GM21529 (cell line): ENCODE measurements at regions not wholly inside any gene's neighbourhood (a gene's known extent, or its start where the extent isn't known, plus 50 kb on each side); places are given as distances from the start of the nearest gene placed in this dataset.

Experiments
- ATAC-seq: cut with Tn5 transposase; IDR thresholded peaks from one replicate; pipeline ENCODE4 v1.9.1; 2021; ENCODE audit not compliant: unreplicated experiment

DNA sequence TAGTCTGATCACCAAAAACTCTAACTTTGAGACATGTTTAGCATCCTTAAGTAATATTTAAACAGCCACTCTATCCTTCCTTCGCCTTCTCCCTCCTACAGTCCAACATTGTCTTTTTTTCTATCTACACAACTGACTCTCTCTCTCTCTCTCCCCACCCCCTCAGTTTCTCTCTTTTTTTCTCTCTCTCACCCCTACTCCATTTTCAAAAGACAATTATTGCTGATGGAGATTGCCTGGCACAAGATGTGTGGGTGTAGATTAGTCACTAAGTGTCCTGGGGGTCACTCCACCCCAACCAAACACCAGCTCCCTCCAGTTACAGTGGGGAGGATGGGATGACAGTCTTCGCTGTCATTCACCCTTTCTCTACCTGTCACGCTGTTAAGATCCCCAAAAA is 94.5 kb upstream of the NFIA start:
- ATAC-seq = no peak

DNA sequence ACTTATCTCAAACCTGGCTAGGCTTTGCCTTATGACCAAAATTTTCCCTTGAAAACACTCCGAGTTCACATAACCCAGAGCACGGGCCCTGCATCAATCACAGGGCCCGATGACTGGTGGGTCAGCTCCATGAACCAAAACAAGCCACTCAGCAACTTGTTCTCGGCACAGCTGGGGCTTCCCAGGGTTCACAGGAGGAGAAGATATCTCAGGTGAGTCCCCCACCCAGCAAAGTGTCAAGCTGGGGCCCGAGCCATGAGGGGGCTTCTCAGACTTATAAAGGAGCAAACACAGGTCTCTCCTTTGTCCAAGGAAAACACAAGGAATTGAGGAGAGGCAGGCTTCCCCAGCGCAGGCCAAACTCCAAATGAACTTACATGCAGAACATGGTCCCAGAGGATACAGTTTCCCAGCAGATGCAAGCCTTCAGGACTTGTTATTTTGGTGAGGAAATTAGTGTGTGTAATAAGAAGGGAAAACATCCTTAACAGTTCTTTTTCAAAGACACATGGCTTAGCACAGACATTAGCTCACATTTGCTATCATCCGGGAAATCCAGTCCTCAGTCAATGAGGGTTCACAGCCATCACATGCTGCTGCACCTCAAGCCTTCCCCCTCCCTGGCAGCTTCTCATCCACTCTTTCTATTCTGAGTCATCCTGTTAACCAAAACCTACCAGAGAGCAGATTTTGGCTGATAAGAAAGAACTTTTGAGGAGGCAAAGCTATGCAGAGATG is 98.1 kb upstream of the NFIA start:
- ATAC-seq = no peak

DNA sequence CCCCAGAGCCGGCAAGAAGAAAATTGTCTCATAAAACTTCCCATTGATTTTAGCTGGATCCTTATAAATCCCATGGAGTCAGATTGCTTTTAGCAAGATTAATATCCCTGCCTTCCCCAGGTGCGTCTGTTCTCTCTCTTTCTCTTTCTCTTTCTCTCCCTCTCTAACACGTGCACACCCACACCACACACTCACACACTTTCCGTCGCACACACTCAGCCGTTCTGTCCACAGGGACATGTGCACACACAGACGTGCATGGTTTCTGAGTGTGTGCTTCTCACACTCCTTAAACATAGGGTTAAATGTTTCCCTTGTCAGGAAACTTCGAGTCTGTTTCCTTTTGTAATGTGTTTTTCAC is 98.7 kb upstream of the NFIA start:
- ATAC-seq = no peak

DNA sequence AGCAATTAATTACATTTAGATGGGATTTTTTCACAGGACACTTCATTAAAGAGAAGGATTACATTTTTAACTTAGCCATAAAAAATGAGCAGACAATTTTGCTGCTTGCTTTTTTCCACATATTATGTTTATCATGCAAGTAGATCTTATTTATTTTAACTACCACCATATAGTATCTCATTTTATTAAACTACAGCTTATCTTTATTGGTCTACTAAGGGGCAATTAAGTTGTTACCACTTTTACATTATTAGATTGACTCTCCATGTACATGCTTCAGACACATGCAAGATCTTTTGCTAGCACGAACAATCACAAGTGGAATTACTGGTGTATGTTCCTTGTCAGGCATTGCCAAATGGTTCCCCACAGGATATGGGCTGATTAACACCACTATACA is 99.8 kb upstream of the NFIA start:
- no peak for ATAC-seq

DNA sequence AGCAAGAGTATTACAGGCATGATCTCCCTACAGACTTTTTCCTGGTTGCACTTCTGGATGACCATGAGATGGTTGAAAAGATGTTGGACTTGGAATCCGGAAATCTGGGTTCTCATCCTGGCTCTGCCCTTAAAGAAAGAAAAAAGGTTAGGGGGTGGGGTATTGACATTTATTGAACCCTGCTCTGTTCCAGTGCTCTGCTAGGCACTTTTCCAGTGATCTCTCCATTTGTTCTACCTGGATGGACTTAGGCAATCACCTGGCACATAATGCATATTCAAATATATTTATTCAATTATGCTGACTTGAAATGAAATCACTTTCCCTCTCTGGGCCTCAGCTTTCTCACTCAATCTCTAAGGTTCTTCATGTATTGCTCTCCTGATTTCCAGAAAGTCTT is 101.0 kb upstream of the NFIA start:
- ATAC-seq = no peak

DNA sequence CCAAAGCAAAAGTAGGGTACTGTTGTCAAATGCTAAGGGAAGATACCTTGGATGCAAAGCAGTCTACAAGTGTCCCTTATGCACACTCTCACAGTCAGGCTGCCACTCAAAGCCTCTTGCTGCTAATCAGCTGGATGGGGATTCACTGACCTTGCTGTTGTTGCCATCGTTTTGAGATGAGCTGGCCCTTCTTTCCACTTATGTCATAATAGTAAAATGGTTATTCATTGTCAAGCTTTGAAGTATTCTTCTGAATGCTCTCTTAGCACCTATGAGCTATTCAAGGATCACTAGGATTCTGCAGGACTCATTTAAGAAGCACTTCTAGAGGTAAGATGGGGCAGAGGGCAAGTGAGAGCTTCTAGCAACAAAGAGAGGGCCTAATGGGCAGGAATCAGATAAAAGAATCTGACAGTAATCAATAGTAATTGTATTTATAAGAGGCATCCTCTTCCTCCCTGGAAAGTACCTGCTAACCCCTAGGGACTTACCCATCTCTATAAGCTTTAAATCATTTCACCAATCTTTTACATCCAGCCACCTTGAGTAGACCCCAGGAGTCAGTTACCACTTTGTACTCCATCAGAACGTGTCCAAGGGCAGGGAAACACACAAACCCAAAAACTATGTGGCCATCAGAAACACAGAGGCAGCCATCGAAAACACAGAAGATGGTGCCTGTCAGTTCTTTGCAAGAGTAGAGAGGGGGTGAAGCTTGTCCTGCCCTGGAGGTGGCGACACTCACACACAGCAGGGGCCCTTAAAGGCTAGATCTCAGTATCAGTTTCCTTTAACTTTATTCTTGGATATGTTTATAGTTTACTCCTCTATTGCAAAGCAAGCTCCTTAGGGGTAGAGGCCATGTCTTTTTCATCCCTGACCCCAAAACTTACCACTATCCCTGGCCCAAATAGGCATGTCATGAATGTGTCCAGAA is 103.7 kb upstream of the NFIA start:
- ATAC-seq = peak; percentile 74

DNA sequence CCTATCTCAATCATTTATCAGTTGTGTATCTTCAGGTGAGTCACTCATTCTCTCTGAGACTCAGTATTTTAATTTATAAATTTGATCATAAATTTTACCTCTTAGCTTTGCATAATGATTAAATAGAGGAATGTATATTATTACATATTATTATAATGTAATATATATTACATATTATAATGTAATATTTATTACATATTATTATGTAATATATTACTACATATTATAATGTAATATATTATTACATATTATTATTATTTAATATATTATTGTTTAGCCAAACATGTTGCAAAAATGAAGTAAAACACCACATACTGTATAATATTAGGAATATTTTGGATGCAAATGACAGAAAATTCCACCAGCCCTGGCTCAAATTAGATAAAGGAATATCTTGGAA is 104.7 kb upstream of the NFIA start:
- ATAC-seq = no peak

DNA sequence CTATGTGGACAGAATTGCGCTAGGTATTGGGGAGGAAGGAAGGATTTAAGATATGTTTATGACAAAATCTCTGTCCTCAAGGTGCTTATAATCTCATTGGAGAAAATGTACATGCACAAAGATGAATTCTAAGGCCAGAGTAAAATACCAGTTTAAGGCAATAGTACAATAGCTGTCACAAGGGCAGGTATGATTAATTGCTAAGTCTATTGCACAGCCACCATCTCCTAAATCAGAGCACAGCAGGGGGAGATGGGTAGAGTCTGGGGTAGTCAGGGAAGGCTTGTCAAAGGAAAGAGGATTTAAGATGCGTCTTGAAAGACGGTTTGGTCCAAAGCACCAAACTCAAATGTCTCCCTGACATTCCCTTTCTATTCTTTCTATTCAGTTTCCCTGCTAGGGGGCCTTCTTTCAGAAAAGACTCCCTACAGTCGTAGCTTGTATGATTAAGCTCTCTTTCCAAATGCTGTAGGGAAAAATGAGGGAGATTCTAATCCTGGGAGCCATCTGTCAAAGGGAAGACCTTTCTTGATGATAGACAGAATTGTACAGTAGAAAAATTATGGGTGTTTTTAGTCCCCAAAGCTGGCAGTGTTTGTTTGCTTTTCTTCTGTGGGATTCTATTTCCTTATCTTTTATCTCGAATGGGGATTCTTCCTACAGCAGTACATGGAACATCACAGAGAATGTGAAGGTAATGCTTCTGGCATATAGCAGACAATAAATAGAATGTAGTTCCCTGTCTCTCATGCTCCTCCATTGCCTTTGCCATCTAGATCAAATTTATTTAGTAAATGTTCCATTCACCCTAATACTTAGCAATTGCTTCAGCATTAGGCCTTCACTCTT is 107.6 kb upstream of the NFIA start:
- no peak for ATAC-seq

DNA sequence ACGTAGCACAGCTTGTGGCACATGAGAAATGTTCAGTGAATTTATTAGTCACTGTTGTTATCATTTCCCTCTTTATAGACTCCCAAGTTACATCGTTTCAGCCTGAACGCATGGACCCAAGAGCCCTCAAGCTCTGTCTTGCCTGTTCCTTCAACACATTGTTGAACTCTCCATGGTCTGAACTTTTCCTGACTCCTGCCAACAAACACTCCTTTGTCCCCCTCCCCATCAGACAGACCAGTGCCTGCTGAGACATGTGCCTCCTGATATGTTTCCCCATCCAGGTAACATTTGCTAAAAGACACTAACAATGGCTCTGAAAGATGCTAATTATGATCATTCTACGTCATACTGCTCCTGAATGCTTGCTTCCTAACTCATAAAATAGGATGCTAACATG is 108.7 kb upstream of the NFIA start:
- no peak for ATAC-seq

DNA sequence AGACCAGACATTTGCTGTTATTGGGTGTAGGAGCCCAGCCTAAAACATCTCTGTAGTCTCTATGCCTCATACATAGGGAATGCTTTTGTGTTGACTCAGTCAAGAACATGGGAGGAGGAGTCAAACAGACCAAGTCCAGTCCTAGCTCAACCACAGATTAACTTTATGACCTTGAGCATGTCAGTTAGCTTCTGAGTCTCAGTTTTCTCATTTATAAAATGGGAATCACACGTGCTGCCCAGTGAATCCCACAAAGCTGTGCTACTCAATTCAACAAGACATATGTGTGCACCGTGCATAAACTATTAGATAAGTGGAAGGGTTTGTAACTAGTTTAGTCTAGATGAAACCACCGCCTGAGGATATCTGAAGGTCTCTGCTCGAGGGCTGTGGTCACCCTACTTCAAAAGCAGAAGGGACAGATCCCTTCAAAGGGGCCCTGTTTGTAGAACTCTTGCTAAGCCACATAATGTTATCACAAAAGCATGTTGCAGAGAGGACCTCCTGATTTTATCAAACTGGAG is 109.5 kb upstream of the NFIA start:
- no peak for ATAC-seq

DNA sequence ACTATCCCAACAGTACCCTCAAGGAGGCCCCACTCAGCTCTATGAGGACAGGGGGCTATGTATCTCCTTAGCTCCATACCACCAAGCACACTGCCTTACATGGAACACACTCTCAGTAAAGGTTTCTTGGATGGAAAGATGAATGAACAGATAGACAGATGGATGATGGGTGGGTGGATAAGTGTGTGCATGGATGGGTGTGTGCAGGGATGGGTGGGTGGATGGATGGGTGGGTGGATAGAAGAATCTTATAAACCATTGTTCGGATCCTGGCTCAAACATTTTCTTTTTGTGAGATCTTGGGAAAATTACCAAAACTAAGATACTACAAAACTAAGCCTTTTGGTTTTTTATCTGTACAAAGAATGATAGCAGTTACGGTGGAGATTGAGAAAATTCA is 111.0 kb upstream of the NFIA start:
- no peak for ATAC-seq

DNA sequence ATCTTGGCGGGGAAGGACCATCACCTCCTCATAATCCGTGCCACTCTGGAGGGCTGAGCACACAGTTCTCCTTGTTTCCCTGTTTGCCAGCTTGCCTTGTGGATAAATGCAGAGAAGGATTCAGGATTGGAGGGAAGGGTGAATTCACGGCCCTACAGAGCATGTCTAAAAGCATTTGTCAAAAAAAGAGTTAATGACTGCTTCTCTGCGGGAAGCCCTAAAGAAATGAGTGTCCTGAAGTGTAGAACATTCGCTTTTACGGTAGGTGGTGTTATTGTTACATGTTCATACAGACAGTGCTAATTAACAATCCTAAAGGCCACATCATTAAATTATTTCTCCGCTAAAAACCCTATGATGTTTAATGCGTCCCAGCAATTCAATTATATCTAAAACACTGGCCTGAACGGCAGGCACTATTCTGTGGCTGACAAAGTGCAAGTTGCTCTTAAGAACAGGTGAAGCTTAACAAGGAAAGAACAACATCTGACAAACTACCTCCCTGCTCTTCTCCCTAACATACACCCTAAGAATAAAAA is 112.3 kb upstream of the NFIA start:
- no peak for ATAC-seq

DNA sequence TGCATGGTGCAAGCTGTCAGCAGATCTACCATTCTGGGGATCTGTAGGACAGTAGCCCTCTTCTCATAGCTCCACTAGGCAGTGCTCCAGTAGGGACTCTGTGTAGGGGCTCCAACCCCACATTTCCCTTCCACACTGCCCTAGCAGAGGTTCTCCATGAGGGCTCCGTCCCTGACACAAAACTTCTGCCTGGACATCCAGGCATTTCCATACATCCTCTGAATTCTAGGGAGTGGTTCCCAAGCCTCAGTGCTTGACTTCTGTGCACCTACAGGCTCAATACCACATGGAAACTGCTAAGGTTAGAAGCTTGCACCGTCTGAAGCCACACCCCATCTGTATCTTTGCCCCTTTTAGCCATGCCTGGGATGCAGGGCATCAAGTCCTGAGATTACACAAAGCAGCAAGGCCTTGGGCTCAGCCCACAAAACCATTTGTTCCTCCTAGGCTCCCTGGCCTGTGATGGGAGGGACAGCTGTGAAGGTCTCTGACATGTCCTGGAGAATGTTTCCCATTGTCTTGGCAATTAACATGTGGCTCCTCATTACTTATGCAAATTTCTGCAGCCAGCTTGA is 117.0 kb upstream of the NFIA start:
- ATAC-seq = no peak

DNA sequence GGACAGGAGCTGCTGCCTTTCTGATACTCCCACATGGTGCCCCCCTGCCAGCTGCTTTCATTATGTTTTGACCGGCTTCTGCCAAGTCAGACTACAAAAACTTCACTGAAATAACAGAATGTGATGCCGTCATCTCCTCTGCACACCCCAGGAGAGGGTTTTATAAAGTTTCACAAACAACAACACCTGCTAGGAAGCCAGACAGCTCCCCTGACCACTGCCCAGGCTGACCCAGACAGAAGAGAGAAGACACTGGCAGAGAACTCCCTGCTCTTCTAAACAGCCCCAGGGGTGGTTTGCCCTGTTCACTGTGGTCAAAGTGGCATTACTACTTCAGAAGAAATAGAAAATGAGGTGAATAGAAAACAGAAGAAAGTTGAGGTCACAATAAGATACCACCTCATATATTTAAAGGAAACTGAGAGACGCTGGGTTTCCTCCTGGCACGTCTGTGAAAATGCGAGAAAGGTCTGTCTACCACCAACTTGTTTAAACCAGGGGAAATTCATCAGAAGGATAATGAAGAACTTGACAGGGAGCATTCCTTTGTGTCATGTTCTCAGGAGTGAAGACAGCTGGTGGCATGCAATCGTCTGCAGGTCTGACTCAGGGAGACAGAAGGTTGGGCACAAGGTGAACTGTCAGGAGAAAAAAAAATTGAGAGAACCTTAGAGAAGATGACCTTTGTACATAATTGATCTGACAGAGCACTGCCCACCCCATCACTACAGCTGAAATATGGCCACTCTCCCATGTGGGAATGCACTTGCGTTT is 119.0 kb upstream of the NFIA start:
- no peak for ATAC-seq

DNA sequence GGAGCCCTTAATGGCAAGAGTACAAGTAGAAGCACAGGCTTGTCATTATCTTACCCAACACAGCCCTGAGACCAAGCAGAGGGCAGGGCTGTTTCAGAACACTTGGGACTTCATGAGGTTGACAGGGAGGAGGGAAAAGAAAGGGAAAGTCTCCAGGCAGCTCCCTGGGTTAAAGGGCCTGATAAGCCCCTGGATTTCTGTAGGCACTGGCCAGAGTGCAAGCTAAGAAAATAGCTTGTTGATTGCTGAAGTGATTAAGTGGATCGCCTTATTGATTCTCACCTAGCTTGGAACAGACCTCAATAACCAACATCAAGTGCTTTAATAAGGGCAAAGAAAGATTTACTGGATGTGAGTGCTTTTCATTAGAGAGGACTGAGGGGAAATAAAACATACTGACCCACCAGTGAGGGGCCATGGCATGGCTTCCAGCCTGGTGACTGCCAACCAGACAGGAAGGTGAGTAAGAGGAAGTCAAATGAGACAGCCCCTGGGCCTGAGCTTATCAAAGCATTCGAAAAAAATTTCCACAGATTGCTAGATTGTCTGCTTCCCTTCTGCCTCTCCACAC is 121.4 kb upstream of the NFIA start:
- no peak for ATAC-seq

DNA sequence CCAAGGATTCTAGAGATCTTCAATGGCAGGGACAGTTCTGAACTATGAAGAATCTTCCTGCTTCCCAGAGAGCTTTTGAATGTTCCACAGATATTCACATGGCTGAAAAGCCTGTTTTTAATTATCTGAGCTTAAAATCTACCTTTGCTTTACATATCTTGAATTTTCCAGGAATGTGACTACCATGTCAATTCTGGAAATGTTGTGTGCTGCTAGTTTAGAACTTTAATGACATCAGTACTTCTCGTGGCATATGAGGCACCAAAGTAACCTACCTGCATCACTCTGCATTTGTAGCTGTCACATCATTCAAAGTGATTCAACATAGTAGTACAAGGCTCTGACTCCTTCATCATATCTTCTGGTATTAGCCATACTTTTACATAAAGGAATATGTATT is 122.7 kb upstream of the NFIA start:
- no peak for ATAC-seq

DNA sequence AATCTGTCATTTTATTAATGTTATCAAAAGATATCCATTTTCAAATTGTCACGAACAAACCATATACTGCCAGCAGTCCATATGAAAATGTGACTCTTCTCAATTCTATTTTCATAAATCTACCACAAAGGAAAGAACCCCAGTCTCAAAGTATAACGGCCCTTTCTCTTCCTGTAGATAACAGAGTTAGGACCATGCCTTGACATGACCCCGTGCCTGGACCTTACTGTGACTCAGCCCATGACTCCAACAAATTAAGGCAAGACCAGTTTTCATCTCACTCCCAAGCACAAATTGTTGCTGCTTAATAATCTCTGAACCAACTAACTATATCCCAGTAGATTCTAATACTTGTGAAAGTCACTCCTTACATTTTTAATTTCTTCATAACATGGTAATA is 124.4 kb upstream of the NFIA start:
- ATAC-seq = no peak

DNA sequence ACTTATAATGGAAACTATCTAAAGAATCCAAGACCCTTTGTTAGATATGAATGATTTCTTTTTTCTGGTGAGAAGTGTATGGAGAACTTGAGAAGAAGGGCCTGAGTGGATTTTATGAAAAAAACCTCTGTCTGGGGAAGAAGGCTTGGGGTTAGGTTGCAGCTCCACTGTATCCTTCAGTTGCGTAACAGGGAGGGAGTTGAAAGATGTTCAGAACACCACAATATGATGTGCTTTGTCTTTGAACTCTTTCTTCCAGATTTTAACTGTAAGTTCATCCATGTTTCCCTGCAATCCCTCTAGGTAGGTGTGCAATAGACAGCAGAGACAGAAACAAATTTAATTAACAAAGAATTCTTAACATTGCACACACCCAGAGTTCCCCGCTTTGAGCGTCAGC is 125.8 kb upstream of the NFIA start:
- ATAC-seq = no peak

DNA sequence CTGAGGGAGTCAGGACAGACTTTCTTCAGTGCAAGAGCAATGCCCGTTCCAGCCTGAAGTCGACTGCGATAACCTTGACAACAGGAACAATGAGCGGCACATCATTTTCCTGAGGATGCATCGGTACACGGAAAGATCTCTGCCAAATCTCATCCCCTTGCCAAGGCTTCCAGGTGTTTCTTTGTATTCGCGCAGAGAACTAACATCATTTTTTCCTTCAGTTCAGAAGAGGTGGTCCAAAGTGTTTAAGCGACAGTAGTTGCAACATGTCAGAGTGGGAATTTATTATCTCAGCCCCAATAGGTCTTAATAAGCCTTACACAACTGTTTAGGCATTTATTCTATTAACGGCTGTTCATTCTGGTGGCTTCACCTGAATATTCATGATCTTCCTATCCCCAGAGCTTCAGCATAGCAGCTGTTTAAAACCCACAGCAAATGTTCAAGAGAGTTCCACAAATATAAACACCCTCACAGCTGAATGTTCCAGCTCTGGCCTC is 129.7 kb upstream of the NFIA start:
- ATAC-seq = no peak
